Ishikawa (cell line): ENCODE measurements at regions not wholly inside any gene's neighbourhood (a gene's known extent, or its start where the extent isn't known, plus 50 kb on each side); places are given as distances from the start of the nearest gene placed in this dataset.

ENCODE experiments used
- CEBPB ChIP-seq: IDR thresholded peaks from 2 replicates; pipeline ENCODE4 v1.6.1; 2012
- CREB1 ChIP-seq: IDR thresholded peaks from 2 replicates; pipeline ENCODE4 v1.6.1; 2012; ENCODE audit warnings: low read depth
- EGR1 ChIP-seq: IDR thresholded peaks from 2 replicates; pipeline ENCODE4 v1.6.1; 2012
- EP300 ChIP-seq: IDR thresholded peaks from 2 replicates; pipeline ENCODE4 v1.6.1; 2012; ENCODE audit warnings: borderline replicate concordance
- FOXM1 ChIP-seq: IDR thresholded peaks from 2 replicates; pipeline ENCODE4 v1.6.1; 2012; ENCODE audit warnings: low read depth, borderline replicate concordance
- MAX ChIP-seq: IDR thresholded peaks from 2 replicates; pipeline ENCODE4 v1.6.1; 2012
- NFIC ChIP-seq: IDR thresholded peaks from 2 replicates; pipeline ENCODE4 v1.6.1; 2012
- RAD21 ChIP-seq: IDR thresholded peaks from 2 replicates; pipeline ENCODE4 v1.6.1; 2012; ENCODE audit warnings: low read depth
- REST ChIP-seq: IDR thresholded peaks from 2 replicates; pipeline ENCODE4 v1.6.1; 2012; ENCODE audit warnings: low read depth, mild to moderate bottlenecking
- TAF1 ChIP-seq: IDR thresholded peaks from 2 replicates; pipeline ENCODE4 v1.6.1; 2012; ENCODE audit warnings: low read depth, mild to moderate bottlenecking
- TCF12 ChIP-seq: IDR thresholded peaks from 2 replicates; pipeline ENCODE4 v1.6.1; 2012; ENCODE audit warnings: low read depth
- TEAD4 ChIP-seq: IDR thresholded peaks from 2 replicates; pipeline ENCODE4 v1.6.1; 2012
- USF1 ChIP-seq: IDR thresholded peaks from 2 replicates; pipeline ENCODE4 v1.6.1; 2012
- YY1 ChIP-seq: IDR thresholded peaks from 2 replicates; pipeline ENCODE4 v1.6.1; 2012; ENCODE audit warnings: low read depth
- ZBTB7A ChIP-seq: IDR thresholded peaks from 2 replicates; pipeline ENCODE4 v1.6.1; 2012; ENCODE audit warnings: low read depth

GRCh38 chr5:12616093-12616492, 711.8 kb upstream of the CTNND2 start:
- TF ChIP-seq USF1 (no peak), TEAD4 (no peak), TAF1 (no peak), CEBPB (no peak), REST (no peak), EP300 (no peak), CREB1 (no peak), TCF12 (no peak), RAD21 (no peak), YY1 (no peak)

GRCh38 chr5:12615141-12615820, 711.0 kb upstream of the CTNND2 start:
- TF ChIP-seq USF1, result no peak
- no peak for TF ChIP-seq RAD21
- no peak for TF ChIP-seq NFIC
- no peak for TF ChIP-seq FOXM1
- TF ChIP-seq TEAD4, result no peak
- TF ChIP-seq REST, result no peak
- no peak for TF ChIP-seq TCF12
- TF ChIP-seq EGR1, result no peak
- no peak for TF ChIP-seq ZBTB7A
- TF ChIP-seq EP300, result no peak
- no peak for TF ChIP-seq MAX
- TF ChIP-seq YY1, result no peak

GRCh38 chr5:12614608-12615007, 710.4 kb upstream of the CTNND2 start:
- TF ChIP-seq MAX (no peak), TEAD4 (no peak), YY1 (no peak), USF1 (no peak), NFIC (no peak), ZBTB7A (no peak)

- TF ChIP-seq EP300 (no peak), ZBTB7A (no peak), NFIC (no peak), EGR1 (no peak), TAF1 (no peak), MAX (no peak), TCF12 (no peak)
These were observed 706.9 kb upstream of the CTNND2 start for GRCh38 chr5:12611132-12611531.

- TF ChIP-seq USF1 (no peak), ZBTB7A (no peak), EP300 (no peak), MAX (no peak), TAF1 (no peak), REST (no peak), NFIC (no peak), CEBPB (no peak), CREB1 (no peak), YY1 (no peak), FOXM1 (no peak), TEAD4 (no peak), TCF12 (no peak), EGR1 (no peak), RAD21 (no peak)
These were observed 688.0 kb upstream of the CTNND2 start for GRCh38 chr5:12592228-12592627.
